GM23338 (cell line): ENCODE measurements at regions not wholly inside any gene's neighbourhood (a gene's known extent, or its start where the extent isn't known, plus 50 kb on each side); places are given as distances from the start of the nearest gene placed in this dataset.
A peak's percentile ranks its signal among the peaks of the same experiment; 100 is the strongest.

ENCODE experiments used
- ATAC-seq: fragments of 200-7000 bp; cut with Tn5 transposase; 3 replicates; pipeline ENCODE4 v1.9.1; 2020
- DNase-seq: peaks from one replicate; pipeline ENCODE4 v3.0.0-alpha.2; 2015; ENCODE audit warnings: low spot score
- H2AFZ ChIP-seq: fragments of 200-600 bp; sonication (generic); 2 replicates; pipeline ENCODE4 v1.8.0; 2016; ENCODE audit warnings: antibody characterized with exemption, mild to moderate bottlenecking, moderate library complexity
- H3F3A ChIP-seq: fragments of 200-600 bp; sonication (generic); replicated peaks from 2 replicates; pipeline ENCODE4 v1.8.0; 2017; ENCODE audit warnings: antibody characterized with exemption, mixed run types, low read depth
- H3K27ac ChIP-seq: fragments of 200-600 bp; sonication (generic); 2 replicates; pipeline ENCODE4 v1.6.1; 2016; ENCODE audit warnings: low read depth
- H3K27me3 ChIP-seq: fragments of 200-600 bp; sonication (generic); 2 replicates; pipeline ENCODE4 v1.8.0; 2016; ENCODE audit warnings: mild to moderate bottlenecking, mixed run types, moderate library complexity; ENCODE audit not compliant: insufficient read depth
- H3K36me3 ChIP-seq: fragments of 200-600 bp; sonication (generic); 2 replicates; pipeline ENCODE4 v1.8.0; 2016; ENCODE audit warnings: mild to moderate bottlenecking; ENCODE audit not compliant: insufficient read depth
- H3K4me1 ChIP-seq: fragments of 200-600 bp; sonication (generic); 2 replicates; pipeline ENCODE4 v1.8.0; 2016; ENCODE audit warnings: mild to moderate bottlenecking, moderate library complexity; ENCODE audit not compliant: insufficient read depth
- H3K4me2 ChIP-seq: fragments of 200-600 bp; sonication (generic); 2 replicates; pipeline ENCODE4 v1.7.1; 2017; ENCODE audit warnings: mixed run types
- H3K4me3 ChIP-seq: fragments of 200-600 bp; sonication (generic); 2 replicates; pipeline ENCODE4 v1.6.1; 2016; ENCODE audit warnings: mixed run types
- H3K79me2 ChIP-seq: fragments of 200-600 bp; sonication (generic); replicated peaks from 2 replicates; pipeline ENCODE4 v1.8.0; 2017; ENCODE audit warnings: mild to moderate bottlenecking; ENCODE audit not compliant: insufficient read depth
- H3K9me2 ChIP-seq: fragments of 200-600 bp; sonication (generic); 2 replicates; pipeline ENCODE4 v1.8.0; 2017; ENCODE audit not compliant: insufficient read depth
- H4K20me1 ChIP-seq: fragments of 200-600 bp; sonication (generic); replicated peaks from 2 replicates; pipeline ENCODE4 v1.8.0; 2017; ENCODE audit warnings: mild to moderate bottlenecking; ENCODE audit not compliant: insufficient read depth
- H3K27ac Mint-ChIP-seq: 2 replicates; pipeline ENCODE4 v1.8.0; 2020; ENCODE audit warnings: inconsistent platforms, mild to moderate bottlenecking, moderate library complexity, mixed read lengths
- H3K27me3 Mint-ChIP-seq: 3 replicates; pipeline ENCODE4 v1.8.0; 2022; ENCODE audit warnings: low read depth, mild to moderate bottlenecking, moderate library complexity, mixed read lengths, inconsistent platforms; ENCODE audit not compliant: insufficient read depth, poor library complexity
- H3K36me3 Mint-ChIP-seq: 3 replicates; pipeline ENCODE4 v1.8.0; 2021; ENCODE audit warnings: low read depth, mild to moderate bottlenecking, inconsistent platforms, moderate library complexity, mixed read lengths
- H3K4me1 Mint-ChIP-seq: 3 replicates; pipeline ENCODE4 v1.8.0; 2020; ENCODE audit warnings: mild to moderate bottlenecking, inconsistent platforms, mixed read lengths
- H3K4me3 Mint-ChIP-seq: 3 replicates; pipeline ENCODE4 v1.8.0; 2021; ENCODE audit warnings: moderate library complexity, mild to moderate bottlenecking, inconsistent platforms, mixed read lengths
- H3K9me3 Mint-ChIP-seq: 3 replicates; pipeline ENCODE4 v1.8.0; 2020; ENCODE audit warnings: moderate library complexity, mild to moderate bottlenecking, inconsistent platforms, mixed read lengths
- CREB1 ChIP-seq: fragments of 250-450 bp; sonication (Bioruptor Pico); IDR thresholded peaks from 2 replicates; pipeline ENCODE4 v1.5.0; 2020; ENCODE audit warnings: low read depth, mild to moderate bottlenecking, moderate library complexity
- CTCF ChIP-seq, 2 experiments: fragments of 200-600 bp in 1 of 2; sonication (generic) in 1 of 2; conservative IDR thresholded peaks; 2 replicates each; pipeline versions ENCODE4 v1.5.1 to v1.6.1; 2016 to 2017; ENCODE audit warnings: antibody characterized with exemption in 2 of 2, low read depth in 2 of 2, mild to moderate bottlenecking in 2 of 2, moderate library complexity in 1 of 2
- EZH2 ChIP-seq: fragments of 200-600 bp; sonication (generic); IDR thresholded peaks from one replicate; pipeline ENCODE4 v1.8.0; 2017; ENCODE audit warnings: antibody characterized with exemption, mild to moderate bottlenecking, low read depth; ENCODE audit not compliant: unreplicated experiment
- EZH2phosphoT487 ChIP-seq: fragments of 200-600 bp; sonication (generic); IDR thresholded peaks from one replicate; pipeline ENCODE4 v1.8.1; 2018; ENCODE audit warnings: antibody characterized with exemption; ENCODE audit not compliant: unreplicated experiment
- ZNF462 ChIP-seq: fragments of 250-450 bp; sonication (Bioruptor Pico); IDR thresholded peaks from 2 replicates; pipeline ENCODE4 v1.5.0; 2020; ENCODE audit warnings: mild to moderate bottlenecking, moderate library complexity

GRCh38 chr9:17994695-17995425, 416.0 kb downstream of the SH3GL2 start:
- Histone ChIP-seq H3K27ac (no peak overlapping the region), H3K4me2 (no peak overlapping the region), H3K79me2 (no peaks in the 10 kb centered on the region), H4K20me1 (no peaks in the 10 kb centered on the region), H3K27me3 (no peaks in the 10 kb centered on the region), H3K4me3 (no peak overlapping the region), H3F3A (no peaks in the 10 kb centered on the region), H2AFZ (peak overlapping the region; percentile 26; the same call in 1 of the 2 replicates), H3K36me3 (no peaks in the 10 kb centered on the region), H3K4me1 (0 out of 2 replicates have a peak, but pooled peaks cover 8% of the 10 kb centered on the region), H3K9me2 (no peaks in the 10 kb centered on the region)
- Mint-ChIP-seq H3K9me3 (no peaks in the 10 kb centered on the region), H3K27me3 (peaks cover 5% of the 10 kb centered on the region), H3K4me1 (peaks cover 13% of the 10 kb centered on the region; the same call in 2 of the 3 replicates), H3K4me3 (no peak overlapping the region), H3K36me3 (no peaks in the 10 kb centered on the region), H3K27ac (no peak overlapping the region)
- TF ChIP-seq EZH2phosphoT487 = no peak
- 0 out of 2 replicates have a peak, but pooled peaks have one; percentile 38 for TF ChIP-seq ZNF462 (CRISPR knock-in tag)
- TF ChIP-seq CTCF (conservative IDR thresholded peaks at IDR 0.05; ENCODE audit: low read depth in 2 of 2) = no peak
- no peak for TF ChIP-seq CREB1 (CRISPR knock-in tag)
- no peak for TF ChIP-seq EZH2
- ATAC-seq (peak; percentile 75), DNase-seq (peak; percentile 50)
